HG03354 (cell line): ENCODE measurements at regions not wholly inside any gene's neighbourhood (a gene's known extent, or its start where the extent isn't known, plus 50 kb on each side); places are given as distances from the start of the nearest gene placed in this dataset.
"Not testable (repeated sequence)": the region's sequence is repeated elsewhere in the genome, so short reads cannot be mapped to it uniquely, and the experiment has no call there.

Experiments
- ATAC-seq: cut with Tn5 transposase; IDR thresholded peaks from one replicate; pipeline ENCODE4 v1.9.1; 2021; ENCODE audit warnings: mild to moderate bottlenecking; ENCODE audit not compliant: unreplicated experiment, poor library complexity, severe bottlenecking

GRCh38 chr6:3919130-3919628, 70.0 kb downstream of the FAM50B start:
- no peak for ATAC-seq

GRCh38 chr6:3919849-3920248, 70.7 kb downstream of the FAM50B start:
- no peak for ATAC-seq

GRCh38 chr6:3920321-3920720, 71.1 kb downstream of the FAM50B start:
- no peak for ATAC-seq

GRCh38 chr6:3921663-3922062, 72.5 kb downstream of the FAM50B start:
- no peak for ATAC-seq

- ATAC-seq, result not testable (repeated sequence)
Measured at GRCh38 chr6:3922619-3923018, 73.4 kb downstream of the FAM50B start.

GRCh38 chr6:3925223-3926149, 76.3 kb downstream of the FAM50B start:
- not testable (repeated sequence) for ATAC-seq

GRCh38 chr6:3926150-3926482, 76.9 kb downstream of the FAM50B start:
- no peak for ATAC-seq

GRCh38 chr6:3928111-3928510, 78.9 kb downstream of the FAM50B start:
- no peak for ATAC-seq

- no peak for ATAC-seq
Measured at GRCh38 chr6:3929281-3929798, 80.2 kb downstream of the FAM50B start.

- no peak for ATAC-seq
Measured at GRCh38 chr6:3937438-3937837, 88.3 kb downstream of the FAM50B start.

GRCh38 chr6:3938715-3939367, 89.7 kb downstream of the FAM50B start:
- ATAC-seq, result no peak

GRCh38 chr6:3939368-3939958, 90.3 kb downstream of the FAM50B start:
- no peak for ATAC-seq

GRCh38 chr6:3939964-3940363, 90.8 kb downstream of the FAM50B start:
- ATAC-seq, result no peak

- no peak for ATAC-seq
Measured at GRCh38 chr6:3940703-3941102, 91.5 kb downstream of the FAM50B start.

- no peak for ATAC-seq
Measured at GRCh38 chr6:3943331-3943765, 94.2 kb downstream of the FAM50B start.

- ATAC-seq, result no peak
Measured at GRCh38 chr6:3944246-3944645, 95.1 kb downstream of the FAM50B start.

- no peak for ATAC-seq
Measured at GRCh38 chr6:3946778-3947177, 97.6 kb downstream of the FAM50B start.

- no peak for ATAC-seq
Measured at GRCh38 chr6:3948866-3949265, 99.7 kb downstream of the FAM50B start.

- no peak for ATAC-seq
Measured at GRCh38 chr6:3949521-3949920, 100.3 kb downstream of the FAM50B start.

- no peak for ATAC-seq
Measured at GRCh38 chr6:3956054-3956453, 106.9 kb downstream of the FAM50B start.
